Lower leg skin (tissue), 3 donors: ENCODE measurements at regions not wholly inside any gene's neighbourhood (a gene's known extent, or its start where the extent isn't known, plus 50 kb on each side); places are given as distances from the start of the nearest gene placed in this dataset.

Experiments
- POLR2A ChIP-seq, 2 donors: fragments of 450-650 bp; IDR thresholded peaks; one replicate each; pipeline ENCODE4 v1.6.1; 2016 to 2017; ENCODE audit warnings: antibody characterized with exemption in 2 of 2, mild to moderate bottlenecking in 1 of 2, moderate library complexity in 1 of 2
- TF ChIP-seq, protein P1 (sequence below), 3 donors: fragments of 450-650 bp; IDR thresholded peaks; one replicate each; pipeline ENCODE4 v1.5.1; 2016; ENCODE audit warnings: antibody characterized with exemption in 3 of 3, mild to moderate bottlenecking in 3 of 3, moderate library complexity in 2 of 3

DNA sequence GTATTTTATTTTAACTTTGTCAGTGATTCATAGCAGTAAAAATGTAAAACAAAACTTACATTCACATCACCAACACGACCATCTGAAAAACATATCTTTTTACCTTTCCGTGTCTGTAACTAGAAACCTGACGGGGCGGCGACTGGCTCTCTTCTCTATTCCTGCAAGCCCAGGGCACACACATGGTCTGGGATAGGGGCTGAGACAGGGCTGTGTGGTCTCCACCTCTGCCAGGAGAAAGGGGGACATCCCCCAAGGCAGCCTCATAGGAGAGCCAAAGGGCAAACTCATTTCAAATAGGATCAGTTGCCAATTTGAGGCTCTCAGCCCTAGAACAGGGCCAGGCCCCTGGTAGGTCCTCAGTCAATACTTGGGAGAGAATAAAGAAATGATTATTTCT, 359.4 kb downstream of the TCERG1L start:
- no peak for TF ChIP-seq POLR2A (IDR thresholded peaks at IDR 0.05)
- TF ChIP-seq, protein P1, sequence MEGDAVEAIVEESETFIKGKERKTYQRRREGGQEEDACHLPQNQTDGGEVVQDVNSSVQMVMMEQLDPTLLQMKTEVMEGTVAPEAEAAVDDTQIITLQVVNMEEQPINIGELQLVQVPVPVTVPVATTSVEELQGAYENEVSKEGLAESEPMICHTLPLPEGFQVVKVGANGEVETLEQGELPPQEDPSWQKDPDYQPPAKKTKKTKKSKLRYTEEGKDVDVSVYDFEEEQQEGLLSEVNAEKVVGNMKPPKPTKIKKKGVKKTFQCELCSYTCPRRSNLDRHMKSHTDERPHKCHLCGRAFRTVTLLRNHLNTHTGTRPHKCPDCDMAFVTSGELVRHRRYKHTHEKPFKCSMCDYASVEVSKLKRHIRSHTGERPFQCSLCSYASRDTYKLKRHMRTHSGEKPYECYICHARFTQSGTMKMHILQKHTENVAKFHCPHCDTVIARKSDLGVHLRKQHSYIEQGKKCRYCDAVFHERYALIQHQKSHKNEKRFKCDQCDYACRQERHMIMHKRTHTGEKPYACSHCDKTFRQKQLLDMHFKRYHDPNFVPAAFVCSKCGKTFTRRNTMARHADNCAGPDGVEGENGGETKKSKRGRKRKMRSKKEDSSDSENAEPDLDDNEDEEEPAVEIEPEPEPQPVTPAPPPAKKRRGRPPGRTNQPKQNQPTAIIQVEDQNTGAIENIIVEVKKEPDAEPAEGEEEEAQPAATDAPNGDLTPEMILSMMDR (IDR thresholded peaks at IDR 0.05): no peak
